ENCODE measurements at regions not wholly inside any gene's neighbourhood (a gene's known extent, or its start where the extent isn't known, plus 50 kb on each side); places are given as distances from the start of the nearest gene placed in this dataset.

DNA sequence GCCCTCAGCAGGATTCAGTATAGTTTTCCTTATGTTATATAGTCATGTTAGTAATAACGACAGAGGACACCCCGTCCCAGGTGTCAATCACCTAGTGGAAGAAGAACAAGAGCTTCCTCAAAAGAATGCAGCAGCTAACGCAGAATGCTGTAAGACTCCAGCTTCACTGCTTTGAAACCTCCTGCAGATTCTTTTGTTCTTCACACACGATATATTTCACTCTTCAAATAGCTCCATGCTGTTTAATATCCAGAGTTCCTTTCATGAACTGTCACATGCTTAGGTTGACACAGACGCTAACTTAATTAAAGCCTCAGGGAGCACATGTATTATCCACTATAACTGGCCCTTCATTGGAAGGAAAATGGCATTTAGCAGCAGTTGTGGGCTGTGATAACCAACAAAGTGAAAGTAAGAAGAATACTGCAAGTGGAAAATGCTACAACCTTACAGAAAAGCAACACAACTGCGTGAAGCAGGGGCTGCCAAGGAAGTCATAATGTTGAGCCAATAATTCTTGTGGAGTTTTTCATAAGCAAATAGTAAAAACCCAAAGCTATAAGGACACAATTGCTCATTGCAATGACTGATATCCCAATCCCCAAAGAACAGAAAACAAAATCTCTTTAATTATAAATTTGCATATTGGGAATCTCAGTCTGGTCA, 387.5 kb downstream of the PLK2 start:
- DNase-seq (no peak), ATAC-seq (no peak)
- Histone ChIP-seq H3K4me1 (peaks cover 14% of the 10 kb centered on the region), H3K9me3 (no peaks in the 10 kb centered on the region), H3K36me3 (no peaks in the 10 kb centered on the region), H3K4me3 (no peak overlapping the region), H3K27me3 (ENCODE audit: low read depth) (no peaks in the 10 kb centered on the region), H3K27ac (no peak overlapping the region)
- intact Hi-C loops (cut with DNase I): no loop called here
- no peak for TF ChIP-seq CTCF (IDR thresholded peaks at IDR 0.05)

DNA sequence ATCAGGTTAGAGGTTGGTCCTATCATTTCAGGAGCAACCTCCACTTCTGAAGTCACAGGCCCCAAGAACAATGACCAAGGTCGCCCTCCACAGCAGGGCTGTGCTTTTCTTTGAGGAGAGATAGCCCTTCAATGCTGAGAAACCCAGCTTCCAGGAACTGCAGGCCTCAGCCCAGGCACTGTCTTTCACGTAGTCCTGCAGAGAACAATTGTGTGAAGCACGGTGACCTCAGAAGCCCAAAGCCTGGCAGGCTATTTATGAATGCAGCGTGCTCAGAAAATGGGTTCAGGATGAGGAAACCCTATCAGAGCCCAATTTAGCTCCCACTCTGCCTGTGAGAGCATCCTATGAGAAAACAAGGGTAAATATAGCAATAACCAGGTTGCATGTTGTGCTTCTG, 388.3 kb downstream of the PLK2 start:
- no peaks in the 10 kb centered on the region for H3K27me3 ChIP-seq (ENCODE audit: low read depth)
- H3K27ac ChIP-seq: no peak overlapping the region
- peaks cover 12% of the 10 kb centered on the region for H3K4me1 ChIP-seq
- no peaks in the 10 kb centered on the region for H3K36me3 ChIP-seq
- DNase-seq (no peak), ATAC-seq (peak in 1 of 2 donors; percentile 59)
- H3K4me3 ChIP-seq: no peak overlapping the region
- H3K9me3 ChIP-seq: no peaks in the 10 kb centered on the region
- TF ChIP-seq CTCF (IDR thresholded peaks at IDR 0.05): no peak
- intact Hi-C loops (cut with DNase I): no loop called here

GRCh38 chr5:58069846-58070245, 390.0 kb downstream of the PLK2 start:
- H3K9me3 ChIP-seq: no peaks in the 10 kb centered on the region
- H3K27me3 ChIP-seq (ENCODE audit: low read depth): no peaks in the 10 kb centered on the region
- peaks cover 12% of the 10 kb centered on the region for H3K4me1 ChIP-seq
- H3K4me3 ChIP-seq: no peak overlapping the region
- no peaks in the 10 kb centered on the region for H3K36me3 ChIP-seq
- DNase-seq (no peak), ATAC-seq (no peak)
- no peak overlapping the region for H3K27ac ChIP-seq
- intact Hi-C loops (cut with DNase I): no loop called here
- TF ChIP-seq CTCF (IDR thresholded peaks at IDR 0.05): no peak

DNA sequence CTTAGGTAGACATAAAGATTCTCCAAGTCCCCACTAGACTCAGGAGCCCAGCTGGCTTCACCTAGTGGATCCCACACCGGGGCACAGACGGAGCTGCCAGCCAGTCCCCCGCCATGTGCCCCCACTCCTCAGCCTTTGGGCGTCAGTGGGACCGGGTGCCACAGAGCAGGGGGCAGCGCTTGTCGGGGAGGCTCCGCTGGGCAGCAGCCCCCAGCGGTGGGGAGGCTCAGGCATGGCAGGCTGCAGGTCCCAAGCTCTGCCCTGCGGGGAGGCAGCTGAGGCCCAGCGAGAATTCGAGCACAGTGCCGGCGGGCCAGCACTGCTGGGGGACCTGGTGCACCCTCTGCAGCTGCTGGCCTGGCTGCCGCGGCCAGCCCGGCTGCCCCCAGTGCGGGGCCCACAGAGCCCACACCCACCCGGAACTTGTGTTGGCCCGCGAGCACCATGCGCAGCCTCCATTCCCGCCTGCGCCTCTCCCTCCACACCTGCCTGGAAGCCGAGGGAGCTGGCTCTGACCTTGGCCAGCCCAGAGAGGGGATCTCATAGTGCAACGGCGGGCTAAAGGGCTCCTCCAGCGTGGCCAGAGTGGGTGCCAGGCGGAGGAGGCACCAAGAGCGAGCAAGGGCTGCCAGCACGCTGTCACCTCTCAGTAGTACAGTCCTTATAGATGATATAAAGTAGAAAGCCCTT, 390.7 kb downstream of the PLK2 start:
- no peak overlapping the region for H3K27ac ChIP-seq
- no peaks in the 10 kb centered on the region for H3K36me3 ChIP-seq
- DNase-seq: no peak
- no peaks in the 10 kb centered on the region for H3K27me3 ChIP-seq (ENCODE audit: low read depth)
- no peak overlapping the region for H3K4me3 ChIP-seq
- H3K9me3 ChIP-seq: no peaks in the 10 kb centered on the region
- intact Hi-C loops (cut with DNase I): no loop called here
- peaks cover 12% of the 10 kb centered on the region for H3K4me1 ChIP-seq
- peak in 1 of 2 donors; percentile 30 for ATAC-seq
- TF ChIP-seq CTCF (IDR thresholded peaks at IDR 0.05): no peak

DNA sequence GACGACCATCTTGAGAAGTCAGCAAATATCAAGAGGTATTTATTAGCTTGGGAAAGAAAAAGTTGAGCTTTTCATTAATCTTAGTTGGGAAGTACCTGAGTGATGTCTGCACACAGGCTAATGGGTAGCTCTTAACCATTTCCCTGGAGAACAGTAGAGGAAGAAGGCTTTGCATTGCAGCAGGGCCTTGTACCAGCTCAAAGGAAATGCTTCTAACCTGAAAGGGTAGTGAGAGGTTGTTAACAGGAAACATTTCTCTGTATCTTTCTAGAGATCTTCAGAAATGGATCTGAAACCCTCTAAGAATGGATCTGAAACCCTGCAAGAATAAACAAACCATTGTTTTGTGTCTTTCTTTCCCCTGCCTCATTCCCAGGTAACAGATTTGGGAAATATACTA, 393.3 kb downstream of the PLK2 start:
- intact Hi-C loops (cut with DNase I): no loop called here
- no peak for TF ChIP-seq CTCF (IDR thresholded peaks at IDR 0.05)
- H3K36me3 ChIP-seq: no peaks in the 10 kb centered on the region
- no peaks in the 10 kb centered on the region for H3K27me3 ChIP-seq (ENCODE audit: low read depth)
- no peak for ATAC-seq
- H3K4me3 ChIP-seq: no peak overlapping the region
- DNase-seq: no peak
- no peaks in the 10 kb centered on the region for H3K4me1 ChIP-seq
- no peak overlapping the region for H3K27ac ChIP-seq
- H3K9me3 ChIP-seq: no peaks in the 10 kb centered on the region

Data from lower lobe of right lung (tissue), 2 donors.